Keratinocyte (primary cell): ENCODE measurements at regions not wholly inside any gene's neighbourhood (a gene's known extent, or its start where the extent isn't known, plus 50 kb on each side); places are given as distances from the start of the nearest gene placed in this dataset.

Source experiments
- DNase-seq: peaks from one replicate; pipeline ENCODE4 v3.0.0-alpha.2; 2011; ENCODE audit warnings: low read depth, missing footprints, low spot score
- FAIRE-seq: peaks from 2 replicates; lab custom pipeline; 2011; peaks lifted over from hg19 to GRCh38; lab: Jason Lieb, UNC
- H2AFZ ChIP-seq: 2 replicates; pipeline ENCODE4 v1.6.0; 2012; ENCODE audit warnings: low read length, control low read depth, inconsistent platforms; ENCODE audit not compliant: control insufficient read depth
- H3K27ac ChIP-seq: 2 replicates; pipeline ENCODE4 v1.5.1; 2011; ENCODE audit warnings: low read length; ENCODE audit not compliant: control insufficient read depth, insufficient read depth
- H3K27me3 ChIP-seq: 3 replicates; pipeline ENCODE4 v1.6.0; 2011; ENCODE audit warnings: low read length; ENCODE audit not compliant: control insufficient read depth, insufficient read depth; ENCODE audit errors: extremely low read depth
- H3K36me3 ChIP-seq, 2 experiments: 2 replicates in 1 of 2; 3 replicates in 1 of 2; pipeline ENCODE4 v1.5.1; 2011; ENCODE audit warnings: low read length in 2 of 2, mild to moderate bottlenecking in 1 of 2; ENCODE audit not compliant: control insufficient read depth in 2 of 2, insufficient read depth in 2 of 2; ENCODE audit errors: extremely low read depth in 1 of 2
- H3K4me1 ChIP-seq: 3 replicates; pipeline ENCODE4 v1.5.1; 2011; ENCODE audit warnings: low read length; ENCODE audit not compliant: control insufficient read depth, insufficient read depth; ENCODE audit errors: extremely low read depth
- H3K4me2 ChIP-seq: 3 replicates; pipeline ENCODE4 v1.6.0; 2011; ENCODE audit warnings: low read depth, low read length; ENCODE audit not compliant: control insufficient read depth, insufficient read depth; ENCODE audit errors: extremely low read depth
- H3K4me3 ChIP-seq, 3 experiments: fragments of 200-600 bp in 1 of 3; sonication (generic) in 1 of 3; 2 replicates in 2 of 3; 3 replicates in 1 of 3; pipeline ENCODE4 v1.5.1; 2011 to 2016; ENCODE audit warnings: low read length in 3 of 3, mild to moderate bottlenecking in 3 of 3, control low read depth in 2 of 3, inconsistent platforms in 1 of 3, low read depth in 1 of 3, mixed read lengths in 1 of 3, mixed run types in 1 of 3, moderate library complexity in 1 of 3; ENCODE audit not compliant: control insufficient read depth in 2 of 3, insufficient read depth in 2 of 3; ENCODE audit errors: extremely low read depth in 1 of 3
- H3K79me2 ChIP-seq: 2 replicates; pipeline ENCODE4 v1.6.0; 2012; ENCODE audit warnings: low read length; ENCODE audit not compliant: control insufficient read depth, insufficient read depth
- H3K9ac ChIP-seq: 3 replicates; pipeline ENCODE4 v1.6.0; 2011; ENCODE audit warnings: low read length; ENCODE audit not compliant: control insufficient read depth, insufficient read depth; ENCODE audit errors: extremely low read depth
- H3K9me1 ChIP-seq: 3 replicates; pipeline ENCODE4 v1.6.0; 2011; ENCODE audit warnings: low read length; ENCODE audit not compliant: control insufficient read depth, insufficient read depth; ENCODE audit errors: extremely low read depth
- H3K9me3 ChIP-seq: 2 replicates; pipeline ENCODE4 v1.5.1; 2012; ENCODE audit warnings: low read depth, low read length; ENCODE audit not compliant: control insufficient read depth
- H4K20me1 ChIP-seq: 3 replicates; pipeline ENCODE4 v1.6.0; 2011; ENCODE audit warnings: low read length; ENCODE audit not compliant: control insufficient read depth, insufficient read depth; ENCODE audit errors: extremely low read depth
- EZH2 ChIP-seq: IDR thresholded peaks from one replicate; pipeline ENCODE4 v1.6.1; 2012; ENCODE audit warnings: inconsistent platforms, mild to moderate bottlenecking, low read length, moderate library complexity
- dilution Hi-C: fragments of 300-500 bp; cut with MboI; formaldehyde crosslinking; loops from one replicate; pipeline ENCODE4 v1.7.0; 2020; ENCODE audit warnings: low sequenced_read_pairs; ENCODE audit not compliant: extremely low pct_ligation_motif_present
- TF ChIP-seq, protein P1 (sequence below), 3 experiments: IDR thresholded peaks in 1 of 3; conservative IDR thresholded peaks in 1 of 3; optimal IDR thresholded peaks in 1 of 3; 2 replicates in 2 of 3; 3 replicates in 1 of 3; pipeline versions ENCODE3 to v1.5.1; 2011; ENCODE audit warnings: low read length in 3 of 3, mild to moderate bottlenecking in 3 of 3, moderate library complexity in 2 of 3, control low read depth in 1 of 3, inconsistent platforms in 1 of 3; ENCODE audit not compliant: insufficient read depth in 2 of 3; ENCODE audit errors: extremely low read depth in 1 of 3

DNA sequence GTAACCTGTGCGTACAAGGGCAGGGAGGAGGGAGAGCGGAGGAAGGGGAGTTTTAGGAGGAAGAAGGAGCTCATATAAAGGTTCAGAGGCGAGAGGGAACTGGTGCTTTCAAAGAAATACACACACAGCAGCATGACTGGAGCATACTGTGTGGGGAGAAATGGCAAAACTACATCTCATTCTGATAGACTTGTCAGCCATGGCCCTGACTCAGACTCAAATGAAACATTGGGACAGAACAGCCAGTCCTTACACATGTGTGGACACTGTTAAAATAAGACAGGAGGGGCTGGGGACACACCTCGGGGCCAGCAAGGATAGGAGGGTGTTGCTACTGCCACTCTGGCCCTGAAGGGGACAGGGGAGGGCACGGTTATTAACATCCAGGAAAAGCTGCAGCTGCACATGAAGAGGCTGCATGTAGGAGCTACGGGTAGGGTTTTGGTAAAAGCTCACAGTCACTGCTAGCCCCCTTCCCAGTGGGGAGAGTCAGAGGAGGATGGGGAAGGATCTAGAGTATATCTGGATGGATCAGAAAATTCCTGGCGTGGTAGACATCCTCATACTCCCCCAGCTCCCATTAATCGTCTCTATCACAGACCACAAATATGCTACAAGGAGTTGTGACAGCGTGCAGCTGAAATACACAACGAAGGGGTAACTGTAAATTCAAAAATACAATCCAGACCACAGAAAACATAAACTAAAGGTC lies 110.5 kb downstream of the GATA6 start:
- H3K9ac ChIP-seq: no peak overlapping the region
- dilution Hi-C loops: no loop called here
- no peak overlapping the region for H3K4me2 ChIP-seq
- no peak overlapping the region for H2AFZ ChIP-seq
- no peak overlapping the region for H3K4me3 ChIP-seq
- H4K20me1 ChIP-seq: no peaks in the 10 kb centered on the region
- no peak overlapping the region for H3K27ac ChIP-seq
- no peaks in the 10 kb centered on the region for H3K79me2 ChIP-seq
- FAIRE-seq (no peak), DNase-seq (no peak)
- TF ChIP-seq, protein P1, sequence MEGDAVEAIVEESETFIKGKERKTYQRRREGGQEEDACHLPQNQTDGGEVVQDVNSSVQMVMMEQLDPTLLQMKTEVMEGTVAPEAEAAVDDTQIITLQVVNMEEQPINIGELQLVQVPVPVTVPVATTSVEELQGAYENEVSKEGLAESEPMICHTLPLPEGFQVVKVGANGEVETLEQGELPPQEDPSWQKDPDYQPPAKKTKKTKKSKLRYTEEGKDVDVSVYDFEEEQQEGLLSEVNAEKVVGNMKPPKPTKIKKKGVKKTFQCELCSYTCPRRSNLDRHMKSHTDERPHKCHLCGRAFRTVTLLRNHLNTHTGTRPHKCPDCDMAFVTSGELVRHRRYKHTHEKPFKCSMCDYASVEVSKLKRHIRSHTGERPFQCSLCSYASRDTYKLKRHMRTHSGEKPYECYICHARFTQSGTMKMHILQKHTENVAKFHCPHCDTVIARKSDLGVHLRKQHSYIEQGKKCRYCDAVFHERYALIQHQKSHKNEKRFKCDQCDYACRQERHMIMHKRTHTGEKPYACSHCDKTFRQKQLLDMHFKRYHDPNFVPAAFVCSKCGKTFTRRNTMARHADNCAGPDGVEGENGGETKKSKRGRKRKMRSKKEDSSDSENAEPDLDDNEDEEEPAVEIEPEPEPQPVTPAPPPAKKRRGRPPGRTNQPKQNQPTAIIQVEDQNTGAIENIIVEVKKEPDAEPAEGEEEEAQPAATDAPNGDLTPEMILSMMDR (optimal IDR thresholded peaks at IDR 0.05 in 1 of 3, IDR thresholded peaks at IDR 0.05 in 1 of 3, conservative IDR thresholded peaks at IDR 0.05 in 1 of 3; ENCODE audit: extremely low read depth in 1 of 3, insufficient read depth in 2 of 3, low read length in 3 of 3): no peak
- TF ChIP-seq EZH2: no peak
- no peaks in the 10 kb centered on the region for H3K27me3 ChIP-seq
- H3K9me1 ChIP-seq: no peaks in the 10 kb centered on the region
- H3K9me3 ChIP-seq: no peaks in the 10 kb centered on the region
- no peaks in the 10 kb centered on the region for H3K4me1 ChIP-seq
- H3K36me3 ChIP-seq: no peaks in the 10 kb centered on the region

- DNase-seq (no peak), FAIRE-seq (no peak)
- TF ChIP-seq, protein P1 (optimal IDR thresholded peaks at IDR 0.05 in 1 of 3, IDR thresholded peaks at IDR 0.05 in 1 of 3, conservative IDR thresholded peaks at IDR 0.05 in 1 of 3; ENCODE audit: extremely low read depth in 1 of 3, insufficient read depth in 2 of 3, low read length in 3 of 3): no peak
- TF ChIP-seq EZH2: no peak
- no peak overlapping the region for H3K27ac ChIP-seq
- no peak overlapping the region for H2AFZ ChIP-seq
- no peak overlapping the region for H3K4me2 ChIP-seq
- dilution Hi-C loops: no loop called here
- no peak overlapping the region for H3K4me3 ChIP-seq
- H4K20me1 ChIP-seq: no peaks in the 10 kb centered on the region
- H3K9me1 ChIP-seq: no peaks in the 10 kb centered on the region
- H3K4me1 ChIP-seq: no peaks in the 10 kb centered on the region
- no peaks in the 10 kb centered on the region for H3K36me3 ChIP-seq
- no peaks in the 10 kb centered on the region for H3K79me2 ChIP-seq
- no peaks in the 10 kb centered on the region for H3K9me3 ChIP-seq
- no peaks in the 10 kb centered on the region for H3K27me3 ChIP-seq
- H3K9ac ChIP-seq: no peak overlapping the region
Observed at GRCh38 chr18:22278798-22279197, 109.4 kb downstream of the GATA6 start.
